H1 (cell line): ENCODE measurements at regions not wholly inside any gene's neighbourhood (a gene's known extent, or its start where the extent isn't known, plus 50 kb on each side); places are given as distances from the start of the nearest gene placed in this dataset.

ENCODE experiments used
- CTCF ChIA-PET: fragments of 300-600 bp; sonication (Branson Sonifier 250); formaldehyde crosslinking; loops from one replicate; lab custom pipeline; 2021; ENCODE audit not compliant: partially characterized antibody; lab: Charles Lee
- POLR2A ChIA-PET: fragments of 300-600 bp; sonication (Branson Sonifier 250); formaldehyde crosslinking; loops from one replicate; lab custom pipeline; 2021; ENCODE audit warnings: inconsistent platforms; ENCODE audit not compliant: partially characterized antibody; lab: Charles Lee
- DNase-seq, 2 experiments: peaks; one replicate each; pipeline versions ENCODE4 v3.0.0 to v3.0.0-alpha.2; 2010 to 2022; ENCODE audit warnings: low spot score in 2 of 2, low read depth in 1 of 2, mixed read lengths in 1 of 2
- FAIRE-seq: peaks from 2 replicates; lab custom pipeline; 2011; peaks lifted over from hg19 to GRCh38; lab: Jason Lieb, UNC
- H2AFZ ChIP-seq: 2 replicates; pipeline ENCODE4 v1.8.1; 2012; ENCODE audit warnings: low read length, inconsistent platforms
- H2AK5ac ChIP-seq: 2 replicates; pipeline ENCODE4 v1.6.1; 2013; ENCODE audit warnings: low read depth, low read length
- H2BK120ac ChIP-seq: replicated peaks from 2 replicates; pipeline ENCODE3; 2013; ENCODE audit warnings: low read depth, low read length, inconsistent platforms
- H2BK12ac ChIP-seq: 2 replicates; pipeline ENCODE4 v1.6.1; 2013; ENCODE audit warnings: low read depth, low read length
- H2BK15ac ChIP-seq: 2 replicates; pipeline ENCODE4 v1.6.1; 2013; ENCODE audit warnings: low read length
- H2BK20ac ChIP-seq: 2 replicates; pipeline ENCODE4 v1.6.1; 2013; ENCODE audit warnings: low read length
- H2BK5ac ChIP-seq: 2 replicates; pipeline ENCODE4 v1.6.1; 2013; ENCODE audit warnings: low read depth, low read length
- H3K14ac ChIP-seq: 2 replicates; pipeline ENCODE4 v1.6.1; 2013; ENCODE audit warnings: inconsistent platforms; ENCODE audit not compliant: insufficient read length
- H3K18ac ChIP-seq: 2 replicates; pipeline ENCODE4 v1.6.1; 2013; ENCODE audit warnings: low read length; ENCODE audit errors: extremely low read depth
- H3K23ac ChIP-seq: 2 replicates; pipeline ENCODE4 v1.6.1; 2013; ENCODE audit warnings: inconsistent platforms; ENCODE audit not compliant: insufficient read length
- H3K23me2 ChIP-seq: 2 replicates; pipeline ENCODE4 v1.6.1; 2013; ENCODE audit warnings: low read depth, low read length
- H3K27ac ChIP-seq: 2 replicates; pipeline ENCODE4 v1.6.1; 2011; ENCODE audit warnings: low read depth, low read length, inconsistent platforms
- H3K27me3 ChIP-seq, 4 experiments: replicated peaks in 1 of 4; 1 replicate in 1 of 4; 2 replicates in 3 of 4; pipeline versions ENCODE4 v1.6.1 to v1.8.1; 2011 to 2013; ENCODE audit warnings: low read length in 3 of 4, mild to moderate bottlenecking in 3 of 4, inconsistent platforms in 2 of 4, mixed read lengths in 2 of 4, moderate library complexity in 1 of 4; ENCODE audit not compliant: control insufficient read depth in 3 of 4, insufficient read depth in 3 of 4; ENCODE audit errors: extremely low read depth in 1 of 4
- H3K36me3 ChIP-seq, 4 experiments: 2 replicates each; pipeline versions ENCODE4 v1.6.1 to v1.8.1; 2011 to 2013; ENCODE audit warnings: mild to moderate bottlenecking in 4 of 4, low read length in 3 of 4, moderate library complexity in 2 of 4, control low read depth in 1 of 4, inconsistent platforms in 1 of 4; ENCODE audit not compliant: insufficient read depth in 4 of 4, control insufficient read depth in 2 of 4
- H3K4ac ChIP-seq: replicated peaks from 2 replicates; pipeline ENCODE3; 2013; ENCODE audit warnings: low read length, low read depth, mixed read lengths, inconsistent platforms; ENCODE audit not compliant: insufficient read length
- H3K4me1 ChIP-seq, 4 experiments: replicated peaks in 1 of 4; 1 replicate in 1 of 4; 2 replicates in 3 of 4; pipeline versions ENCODE4 v1.6.1 to v1.8.1; 2011 to 2013; ENCODE audit warnings: low read length in 3 of 4, inconsistent platforms in 2 of 4, mixed read lengths in 1 of 4; ENCODE audit not compliant: insufficient read depth in 4 of 4, control insufficient read depth in 3 of 4
- H3K4me2 ChIP-seq, 2 experiments: 2 replicates each; pipeline versions ENCODE4 v1.6.1 to v1.8.1; 2011 to 2013; ENCODE audit warnings: low read depth in 2 of 2, low read length in 2 of 2, control low read depth in 1 of 2, inconsistent platforms in 1 of 2, mild to moderate bottlenecking in 1 of 2; ENCODE audit not compliant: insufficient read depth in 1 of 2
- H3K4me3 ChIP-seq, 4 experiments: fragments of 200-600, 300-600 bp in 1 of 4; sonication (generic), shearing (Covaris generic), sonication (Bioruptor Twin) in 1 of 4; 2 replicates each; pipeline versions ENCODE4 v1.5.1 to v1.8.1; 2011 to 2016; ENCODE audit warnings: low read length in 4 of 4, low read depth in 3 of 4, control low read depth in 2 of 4, inconsistent platforms in 2 of 4, mild to moderate bottlenecking in 2 of 4, mixed read lengths in 1 of 4, moderate library complexity in 1 of 4; ENCODE audit not compliant: insufficient read depth in 2 of 4; ENCODE audit errors: extremely low read depth in 1 of 4
- H3K56ac ChIP-seq: replicated peaks from 2 replicates; pipeline ENCODE3; 2013; ENCODE audit warnings: low read depth, mild to moderate bottlenecking, mixed read lengths, low read length, inconsistent platforms; ENCODE audit not compliant: insufficient read length
- H3K79me1 ChIP-seq: 2 replicates; pipeline ENCODE4 v1.6.1; 2013; ENCODE audit warnings: low read depth, low read length, control low read depth
- H3K79me2 ChIP-seq, 2 experiments: 2 replicates each; pipeline versions ENCODE4 v1.6.1 to v1.8.1; 2012 to 2013; ENCODE audit warnings: low read length in 2 of 2, mild to moderate bottlenecking in 2 of 2, inconsistent platforms in 1 of 2; ENCODE audit not compliant: insufficient read depth in 2 of 2, control insufficient read depth in 1 of 2
- H3K9ac ChIP-seq, 4 experiments: replicated peaks in 1 of 4; 1 replicate in 1 of 4; 2 replicates in 3 of 4; pipeline versions ENCODE4 v1.6.1 to v1.8.1; 2011 to 2013; ENCODE audit warnings: low read depth in 3 of 4, low read length in 3 of 4, control low read depth in 2 of 4, mild to moderate bottlenecking in 2 of 4, moderate library complexity in 2 of 4, inconsistent platforms in 1 of 4; ENCODE audit errors: extremely low read depth in 1 of 4
- H3K9me3 ChIP-seq, 2 experiments: 2 replicates each; pipeline versions ENCODE4 v1.6.1 to v1.8.1; 2012 to 2013; ENCODE audit warnings: mild to moderate bottlenecking in 2 of 2, moderate library complexity in 2 of 2, control low read depth in 1 of 2, inconsistent platforms in 1 of 2, low read depth in 1 of 2, low read length in 1 of 2, mixed read lengths in 1 of 2; ENCODE audit not compliant: insufficient read depth in 2 of 2
- H4K20me1 ChIP-seq, 2 experiments: replicated peaks in 1 of 2; 2 replicates each; pipeline versions ENCODE3 to v1.8.1; 2011 to 2013; ENCODE audit warnings: inconsistent platforms in 2 of 2, low read length in 2 of 2, mild to moderate bottlenecking in 1 of 2; ENCODE audit not compliant: insufficient read depth in 2 of 2, control insufficient read depth in 1 of 2
- H4K5ac ChIP-seq: 2 replicates; pipeline ENCODE4 v1.6.1; 2013; ENCODE audit warnings: low read length, low read depth, mixed read lengths, inconsistent platforms; ENCODE audit not compliant: insufficient read length
- H4K8ac ChIP-seq: 2 replicates; pipeline ENCODE4 v1.8.0; 2013; ENCODE audit warnings: mild to moderate bottlenecking, moderate library complexity, low read length, inconsistent platforms; ENCODE audit not compliant: insufficient read depth; ENCODE audit errors: extremely low read depth
- H4K91ac ChIP-seq: replicated peaks from 2 replicates; pipeline ENCODE3; 2013; ENCODE audit warnings: low read length, mixed read lengths, inconsistent platforms; ENCODE audit not compliant: insufficient read length
- CEBPB ChIP-seq: IDR thresholded peaks from 2 replicates; pipeline ENCODE4 v1.6.1; 2012; ENCODE audit warnings: low read depth, low read length
- JUN ChIP-seq: IDR thresholded peaks from 2 replicates; pipeline ENCODE4 v1.6.1; 2011; ENCODE audit warnings: low read depth, mild to moderate bottlenecking, improper control_type of control experiment, low read length
- POU5F1 ChIP-seq: IDR thresholded peaks from 2 replicates; pipeline ENCODE4 v1.6.1; 2011; ENCODE audit warnings: low read depth, mild to moderate bottlenecking, low read length, moderate library complexity

DNA sequence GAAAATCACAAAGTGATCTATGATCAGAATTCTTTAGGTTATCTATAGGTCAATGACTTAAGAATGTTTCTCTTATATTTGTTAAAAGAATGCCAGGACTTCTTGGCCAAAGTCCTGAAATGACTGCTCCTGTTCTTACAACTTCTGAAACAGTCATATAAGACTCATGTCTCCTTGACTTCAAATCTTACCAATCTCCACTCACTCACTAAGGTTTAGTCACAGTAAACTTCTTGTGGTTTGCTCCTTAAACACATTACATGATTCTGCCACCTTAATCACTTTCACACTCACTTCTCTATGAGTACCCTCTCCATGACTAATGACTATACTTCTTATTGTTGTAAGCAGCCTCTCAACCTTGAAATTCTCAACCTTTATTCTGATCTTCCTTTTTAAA lies 648.7 kb upstream of the CCDC179 start:
- Histone ChIP-seq H3K14ac (no peak overlapping the region), H3K23ac (no peak overlapping the region), H3K4ac (no peak overlapping the region), H4K8ac (no peak overlapping the region), H2BK12ac (no peak overlapping the region), H3K56ac (no peak overlapping the region), H4K5ac (no peak overlapping the region), H3K18ac (no peak overlapping the region), H3K36me3 (no peaks in the 10 kb centered on the region), H3K79me1 (no peaks in the 10 kb centered on the region), H3K27ac (no peak overlapping the region), H3K4me3 (no peak overlapping the region), H3K9me3 (no peaks in the 10 kb centered on the region), H2BK20ac (no peak overlapping the region), H3K9ac (no peak overlapping the region), H2BK120ac (no peak overlapping the region), H3K79me2 (no peaks in the 10 kb centered on the region), H2AK5ac (no peak overlapping the region), H3K4me1 (no peaks in the 10 kb centered on the region), H4K91ac (no peak overlapping the region), H4K20me1 (no peaks in the 10 kb centered on the region), H2BK5ac (no peak overlapping the region), H2AFZ (no peak overlapping the region), H3K4me2 (no peak overlapping the region), H3K27me3 (no peaks in the 10 kb centered on the region), H2BK15ac (no peak overlapping the region), H3K23me2 (no peaks in the 10 kb centered on the region)
- FAIRE-seq: no peak
- TF ChIP-seq JUN (no peak), POU5F1 (no peak), CEBPB (no peak)
- DNase-seq: no peak
- CTCF ChIA-PET: no interaction called here
- POLR2A ChIA-PET: no interaction called here
